ENCODE measurements at regions not wholly inside any gene's neighbourhood (a gene's known extent, or its start where the extent isn't known, plus 50 kb on each side); places are given as distances from the start of the nearest gene placed in this dataset.

GRCh38 chr4:123578276-123579029 is 181.9 kb downstream of the SPRY1 start:
- no peak for TF ChIP-seq CTCF (IDR thresholded peaks at IDR 0.05)
- WGBS, 2 donors, result 78% methylated on average over 3 of the region's 3 CpGs
- H3K4me3 ChIP-seq, result no peak overlapping the region
- H3K36me3 ChIP-seq, result no peaks in the 10 kb centered on the region
- H3K4me1 ChIP-seq, result no peaks in the 10 kb centered on the region
- ATAC-seq, result no peak
- H3K27me3 ChIP-seq, result no peaks in the 10 kb centered on the region
- no peak for DNase-seq
- H3K27ac ChIP-seq, result no peak overlapping the region
- H3K9me3 ChIP-seq, result peaks cover 0 to 35% (median 8%) of the 10 kb centered on the region in 11 donors
- intact Hi-C loops (cut with DNase I), result no loop called here

GRCh38 chr4:123579961-123580360 is 183.4 kb downstream of the SPRY1 start:
- 91 to 93% methylated on average over 2 of the region's 2 CpGs for WGBS, 2 donors

GRCh38 chr4:123580981-123581664 is 184.5 kb downstream of the SPRY1 start:
- Histone ChIP-seq H3K27ac (no peak overlapping the region), H3K4me1 (no peaks in the 10 kb centered on the region), H3K9me3 (peaks cover 0 to 35% (median 8%) of the 10 kb centered on the region in 11 donors), H3K4me3 (no peak overlapping the region), H3K36me3 (no peaks in the 10 kb centered on the region), H3K27me3 (no peaks in the 10 kb centered on the region)
- 97 to 98% methylated on average over 8 of the region's 8 CpGs for WGBS, 2 donors
- DNase-seq (no peak), ATAC-seq (no peak)
- no peak for TF ChIP-seq CTCF (IDR thresholded peaks at IDR 0.05)
- intact Hi-C loops (cut with DNase I), result no loop called here

More at GRCh38 chr4:123579961-123580360, 183.4 kb downstream of the SPRY1 start:
- no peaks in the 10 kb centered on the region for H3K27me3 ChIP-seq
- no peaks in the 10 kb centered on the region for H3K4me1 ChIP-seq
- no peak overlapping the region for H3K4me3 ChIP-seq
- no peak for TF ChIP-seq CTCF (IDR thresholded peaks at IDR 0.05)
- no peak for ATAC-seq
- H3K9me3 ChIP-seq, result peaks cover 0 to 35% (median 8%) of the 10 kb centered on the region in 11 donors
- intact Hi-C loops (cut with DNase I), result no loop called here
- DNase-seq, result no peak
- H3K27ac ChIP-seq, result no peak overlapping the region
- no peaks in the 10 kb centered on the region for H3K36me3 ChIP-seq

GRCh38 chr4:123581802-123582201 is 185.2 kb downstream of the SPRY1 start:
- Histone ChIP-seq H3K27me3 (no peaks in the 10 kb centered on the region), H3K4me3 (no peak overlapping the region), H3K36me3 (no peaks in the 10 kb centered on the region), H3K27ac (no peak overlapping the region), H3K9me3 (peaks cover 0 to 35% (median 8%) of the 10 kb centered on the region in 11 donors), H3K4me1 (no peaks in the 10 kb centered on the region)
- no peak for ATAC-seq
- no peak for TF ChIP-seq CTCF (IDR thresholded peaks at IDR 0.05)
- no peak for DNase-seq
- WGBS, 2 donors, result 98 to 99% methylated on average over 3 of the region's 3 CpGs
- intact Hi-C loops (cut with DNase I), result no loop called here
